Left lung (tissue), 4 donors: ENCODE measurements at regions not wholly inside any gene's neighbourhood (a gene's known extent, or its start where the extent isn't known, plus 50 kb on each side); places are given as distances from the start of the nearest gene placed in this dataset.
"Not testable (repeated sequence)": the region's sequence is repeated elsewhere in the genome, so short reads cannot be mapped to it uniquely, and the experiment has no call there.

Experiments
- ATAC-seq: fragments of 200-7000 bp; cut with Tn5 transposase; one replicate; pipeline ENCODE4 v1.9.1; 2020; ENCODE audit warnings: moderate library complexity
- DNase-seq, 4 donors: peaks; one replicate each; pipeline ENCODE4 v3.0.0-alpha.2; 2013 to 2020
- H3K27ac ChIP-seq, 2 donors: fragments of 200-600 bp; sonication (generic) in 1 of 2; one replicate each; pipeline versions ENCODE4 v1.5.0 to v1.8.0; 2020 to 2021
- H3K27me3 ChIP-seq, 2 donors: fragments of 200-600 bp; sonication (generic) in 1 of 2; one replicate each; pipeline versions ENCODE4 v1.5.0 to v1.8.0; 2020 to 2021
- H3K36me3 ChIP-seq, 2 donors: fragments of 200-600 bp; sonication (generic) in 1 of 2; one replicate each; pipeline versions ENCODE4 v1.5.0 to v1.8.0; 2020 to 2021
- H3K4me1 ChIP-seq, 2 donors: fragments of 200-600 bp; one replicate each; pipeline ENCODE4 v1.8.0; 2021
- H3K4me3 ChIP-seq, 2 donors: fragments of 200-600 bp; sonication (generic) in 1 of 2; one replicate each; pipeline versions ENCODE4 v1.5.0 to v1.8.0; 2020 to 2021; ENCODE audit warnings: mild to moderate bottlenecking in 1 of 2
- H3K9me3 ChIP-seq, 2 donors: fragments of 200-600 bp; sonication (generic) in 1 of 2; one replicate each; pipeline versions ENCODE4 v1.5.0 to v1.8.0; 2020 to 2021
- intact Hi-C, 2 donors: fragments of 100-400 bp; cut with DNase I; formaldehyde crosslinking; loops; one replicate each; pipeline versions ENCODE4 v1.11.2 to v1.14.2; 2022
- TF ChIP-seq, protein P1 (sequence below), 2 donors: fragments of 200-600 bp; sonication (generic) in 1 of 2; IDR thresholded peaks; one replicate each; pipeline versions ENCODE4 v1.5.0 to v1.8.0; 2021; ENCODE audit warnings: antibody characterized with exemption in 2 of 2
- donor health status: DM: no; HTN: yes; CAD: no.
- donor health status: DM: no; HTN: no; CAD: no.

DNA sequence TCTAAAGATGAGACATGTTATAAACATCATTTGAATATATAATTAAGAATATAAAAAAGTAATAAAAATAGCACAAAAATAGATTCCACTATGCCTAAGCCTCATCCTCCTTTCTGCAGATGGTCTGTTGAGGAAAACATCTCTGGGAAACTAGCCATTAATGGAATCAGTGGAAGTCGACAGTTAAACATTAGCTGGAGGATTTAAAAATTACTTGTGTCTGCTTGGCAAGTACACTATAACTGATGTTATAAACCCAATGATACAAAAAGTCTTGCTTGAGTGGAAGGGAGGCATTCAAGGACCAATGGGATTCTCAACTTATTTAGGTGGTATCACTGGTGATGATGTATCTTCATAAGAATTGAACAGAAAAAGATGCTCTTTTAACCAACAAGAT is 1598.3 kb downstream of the PCDH18 start:
- no peak for DNase-seq
- no peaks in the 10 kb centered on the region for H3K9me3 ChIP-seq
- no peaks in the 10 kb centered on the region for H3K27me3 ChIP-seq
- no peaks in the 10 kb centered on the region for H3K4me1 ChIP-seq
- intact Hi-C loops: no loop called here
- no peak overlapping the region for H3K4me3 ChIP-seq
- ATAC-seq: no peak
- no peak overlapping the region for H3K27ac ChIP-seq
- TF ChIP-seq, protein P1, sequence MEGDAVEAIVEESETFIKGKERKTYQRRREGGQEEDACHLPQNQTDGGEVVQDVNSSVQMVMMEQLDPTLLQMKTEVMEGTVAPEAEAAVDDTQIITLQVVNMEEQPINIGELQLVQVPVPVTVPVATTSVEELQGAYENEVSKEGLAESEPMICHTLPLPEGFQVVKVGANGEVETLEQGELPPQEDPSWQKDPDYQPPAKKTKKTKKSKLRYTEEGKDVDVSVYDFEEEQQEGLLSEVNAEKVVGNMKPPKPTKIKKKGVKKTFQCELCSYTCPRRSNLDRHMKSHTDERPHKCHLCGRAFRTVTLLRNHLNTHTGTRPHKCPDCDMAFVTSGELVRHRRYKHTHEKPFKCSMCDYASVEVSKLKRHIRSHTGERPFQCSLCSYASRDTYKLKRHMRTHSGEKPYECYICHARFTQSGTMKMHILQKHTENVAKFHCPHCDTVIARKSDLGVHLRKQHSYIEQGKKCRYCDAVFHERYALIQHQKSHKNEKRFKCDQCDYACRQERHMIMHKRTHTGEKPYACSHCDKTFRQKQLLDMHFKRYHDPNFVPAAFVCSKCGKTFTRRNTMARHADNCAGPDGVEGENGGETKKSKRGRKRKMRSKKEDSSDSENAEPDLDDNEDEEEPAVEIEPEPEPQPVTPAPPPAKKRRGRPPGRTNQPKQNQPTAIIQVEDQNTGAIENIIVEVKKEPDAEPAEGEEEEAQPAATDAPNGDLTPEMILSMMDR (IDR thresholded peaks at IDR 0.05): no peak
- no peaks in the 10 kb centered on the region for H3K36me3 ChIP-seq

DNA sequence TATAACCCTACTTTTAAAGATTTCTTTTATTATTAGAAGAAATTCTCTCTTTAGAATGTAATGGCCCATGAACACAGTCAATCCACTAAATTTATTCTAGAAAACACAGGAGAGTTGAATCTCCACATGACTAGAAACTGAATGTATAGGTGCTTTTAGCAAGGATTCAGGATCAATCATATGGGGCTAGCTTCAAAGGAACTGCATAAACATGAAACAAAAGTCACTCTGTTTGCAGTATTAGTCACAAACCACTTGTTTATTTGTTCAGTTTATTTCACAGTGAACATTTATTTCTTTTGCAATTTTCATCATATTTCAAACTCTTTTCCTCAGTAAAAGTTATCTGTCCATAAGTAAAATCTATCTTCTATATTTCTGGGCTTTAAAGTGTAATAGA is 1604.6 kb downstream of the PCDH18 start:
- H3K27ac ChIP-seq: no peak overlapping the region
- no peaks in the 10 kb centered on the region for H3K27me3 ChIP-seq
- ATAC-seq: no peak
- H3K36me3 ChIP-seq: no peaks in the 10 kb centered on the region
- intact Hi-C loops: no loop called here
- TF ChIP-seq, protein P1 (IDR thresholded peaks at IDR 0.05): no peak
- H3K9me3 ChIP-seq: no peaks in the 10 kb centered on the region
- DNase-seq: no peak
- H3K4me3 ChIP-seq: no peak overlapping the region
- H3K4me1 ChIP-seq: no peaks in the 10 kb centered on the region

- Histone ChIP-seq H3K36me3 (no peaks in the 10 kb centered on the region), H3K27ac (no peak overlapping the region), H3K9me3 (no peaks in the 10 kb centered on the region), H3K4me3 (no peak overlapping the region), H3K27me3 (no peaks in the 10 kb centered on the region), H3K4me1 (no peaks in the 10 kb centered on the region)
- TF ChIP-seq, protein P1 (IDR thresholded peaks at IDR 0.05): no peak
- no peak for ATAC-seq
- intact Hi-C loops: no loop called here
- DNase-seq: no peak
These were observed 1611.2 kb downstream of the PCDH18 start for GRCh38 chr4:135921081-135921480.

DNA sequence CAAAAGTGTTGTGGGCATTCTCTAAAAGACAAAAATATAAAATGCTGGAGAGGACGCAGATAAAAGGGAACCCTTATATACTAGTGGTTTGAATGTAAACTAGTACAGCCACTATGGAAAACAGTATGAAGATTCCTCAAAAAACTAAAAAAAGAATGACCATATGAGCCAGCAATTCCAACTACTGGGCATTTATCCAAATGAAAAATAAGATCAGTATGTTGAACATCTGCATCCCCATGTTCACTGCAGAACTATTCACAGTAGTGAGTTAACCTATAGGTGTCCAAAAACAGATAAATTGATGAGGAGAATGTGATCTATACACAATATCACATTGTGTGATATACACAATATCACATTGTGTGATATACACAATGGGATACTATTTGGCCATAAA is 1615.3 kb downstream of the PCDH18 start:
- no peaks in the 10 kb centered on the region for H3K36me3 ChIP-seq
- no peak overlapping the region for H3K27ac ChIP-seq
- TF ChIP-seq, protein P1 (IDR thresholded peaks at IDR 0.05): no peak
- H3K4me1 ChIP-seq: no peaks in the 10 kb centered on the region
- no peak for ATAC-seq
- no peaks in the 10 kb centered on the region for H3K9me3 ChIP-seq
- H3K4me3 ChIP-seq: no peak overlapping the region
- H3K27me3 ChIP-seq: no peaks in the 10 kb centered on the region
- intact Hi-C loops: no loop called here
- peak in 2 of 4 donors; percentile 4 to 9 for DNase-seq

- H3K4me1 ChIP-seq: no peaks in the 10 kb centered on the region
- H3K27me3 ChIP-seq: no peaks in the 10 kb centered on the region
- H3K27ac ChIP-seq: no peak overlapping the region
- DNase-seq (no peak), ATAC-seq (no peak)
- intact Hi-C loops: no loop called here
- TF ChIP-seq, protein P1 (IDR thresholded peaks at IDR 0.05): no peak
- H3K4me3 ChIP-seq: no peak overlapping the region
- no peaks in the 10 kb centered on the region for H3K9me3 ChIP-seq
- no peaks in the 10 kb centered on the region for H3K36me3 ChIP-seq
These were observed 1631.3 kb downstream of the PCDH18 start for GRCh38 chr4:135900956-135901355.

GRCh38 chr4:135864304-135864703 is 1662.7 kb upstream of the PABPC4L start:
- intact Hi-C loops, DNase-seq, H3K4me1 ChIP-seq: not testable (repeated sequence)

More at GRCh38 chr4:135864304-135864703, 1662.7 kb upstream of the PABPC4L start:
- H3K27me3 ChIP-seq, H3K36me3 ChIP-seq, H3K4me3 ChIP-seq, H3K9me3 ChIP-seq, H3K27ac ChIP-seq, ATAC-seq: not testable (repeated sequence)
